ENCODE measurements at regions not wholly inside any gene's neighbourhood (a gene's known extent, or its start where the extent isn't known, plus 50 kb on each side); places are given as distances from the start of the nearest gene placed in this dataset.

- no peak for DNase-seq (ENCODE audit: low spot score)
Observed at GRCh38 chr10:131850383-131850870, 50.4 kb upstream of the PPP2R2D start.

All from hematopoietic multipotent progenitor cell treated with erythropoietin and hydrocortisone succinate and interleukin-3 and kit ligand, for 17 days (in vitro differentiated cells).